ENCODE measurements at regions not wholly inside any gene's neighbourhood (a gene's known extent, or its start where the extent isn't known, plus 50 kb on each side); places are given as distances from the start of the nearest gene placed in this dataset.
"Not testable (repeated sequence)": the region's sequence is repeated elsewhere in the genome, so short reads cannot be mapped to it uniquely, and the experiment has no call there.

- DNase-seq (ENCODE audit: low spot score): not testable (repeated sequence)
These were observed 822.1 kb downstream of the KCNMA1 start for GRCh38 chr10:76815505-76815904.

DNA sequence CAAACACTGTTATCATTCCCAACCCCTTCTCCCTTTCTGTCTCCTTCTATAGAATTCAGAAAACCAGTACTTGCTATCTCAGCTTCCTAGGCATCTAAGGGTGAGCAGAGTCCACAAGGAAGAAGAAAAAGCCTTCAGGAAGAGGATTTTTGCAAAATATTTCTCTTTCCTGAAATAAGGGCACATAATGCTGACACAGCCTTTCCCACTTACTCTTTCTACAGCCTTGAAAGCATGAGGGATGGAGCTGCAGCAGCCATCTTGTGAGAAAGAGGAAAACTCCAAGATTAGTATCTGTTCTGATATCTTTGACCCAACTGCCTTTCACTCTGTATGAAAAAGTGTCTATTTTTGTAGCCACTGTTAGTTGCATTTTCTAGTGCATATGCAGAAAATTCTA, 826.2 kb downstream of the KCNMA1 start:
- no peak for DNase-seq (ENCODE audit: low spot score)

DNA sequence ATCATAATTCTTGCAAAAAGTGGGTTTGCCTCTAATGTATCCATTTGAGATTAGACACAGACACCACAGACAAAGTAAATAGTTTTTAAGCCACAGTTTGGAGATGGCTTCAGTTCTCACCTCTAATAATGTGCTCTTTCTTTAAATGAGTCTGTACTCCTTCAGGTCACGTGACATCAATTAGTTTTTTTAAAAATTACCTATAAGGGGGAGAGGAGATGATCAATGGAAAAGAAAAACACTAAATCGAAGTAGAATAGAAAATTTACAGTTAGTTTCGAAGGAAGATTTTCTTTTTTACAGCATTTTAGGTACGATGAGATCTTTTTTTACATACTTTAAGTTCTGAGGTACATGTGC, 849.2 kb downstream of the KCNMA1 start:
- no peak for DNase-seq (ENCODE audit: low spot score)

DNA sequence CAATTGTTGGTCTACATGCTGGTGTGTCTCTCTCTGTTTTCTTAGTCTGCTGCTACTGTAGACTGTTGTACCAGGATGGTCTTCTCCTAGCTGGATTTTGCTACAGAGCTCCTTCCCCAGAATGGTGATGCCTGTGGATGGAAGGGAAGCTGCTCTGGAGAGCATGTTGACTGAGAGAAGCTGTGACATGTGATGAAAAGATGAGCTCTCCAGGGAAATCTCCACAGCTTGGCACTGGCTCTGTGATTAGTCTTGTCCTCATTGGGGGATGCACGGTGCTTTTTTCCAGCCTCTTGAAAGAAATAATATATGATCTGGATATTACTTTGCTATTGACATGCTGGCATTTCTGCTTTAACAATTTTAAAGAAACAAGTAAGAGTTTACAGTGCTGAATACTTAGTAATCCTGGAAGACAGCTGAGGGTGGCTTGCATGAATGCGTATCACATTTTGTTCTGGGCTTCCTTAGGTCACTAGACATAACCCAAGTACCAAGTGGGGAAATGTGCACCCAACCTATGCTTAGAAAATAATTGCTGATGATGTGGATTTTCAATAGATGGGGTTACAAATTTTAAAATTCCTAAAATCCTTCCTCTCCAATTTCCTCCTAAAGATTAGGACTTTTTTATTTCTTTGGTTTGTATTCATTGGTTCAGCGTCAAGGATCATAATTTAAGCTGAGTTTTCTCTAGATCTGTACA, 849.7 kb downstream of the KCNMA1 start:
- DNase-seq (ENCODE audit: low spot score): no peak

DNA sequence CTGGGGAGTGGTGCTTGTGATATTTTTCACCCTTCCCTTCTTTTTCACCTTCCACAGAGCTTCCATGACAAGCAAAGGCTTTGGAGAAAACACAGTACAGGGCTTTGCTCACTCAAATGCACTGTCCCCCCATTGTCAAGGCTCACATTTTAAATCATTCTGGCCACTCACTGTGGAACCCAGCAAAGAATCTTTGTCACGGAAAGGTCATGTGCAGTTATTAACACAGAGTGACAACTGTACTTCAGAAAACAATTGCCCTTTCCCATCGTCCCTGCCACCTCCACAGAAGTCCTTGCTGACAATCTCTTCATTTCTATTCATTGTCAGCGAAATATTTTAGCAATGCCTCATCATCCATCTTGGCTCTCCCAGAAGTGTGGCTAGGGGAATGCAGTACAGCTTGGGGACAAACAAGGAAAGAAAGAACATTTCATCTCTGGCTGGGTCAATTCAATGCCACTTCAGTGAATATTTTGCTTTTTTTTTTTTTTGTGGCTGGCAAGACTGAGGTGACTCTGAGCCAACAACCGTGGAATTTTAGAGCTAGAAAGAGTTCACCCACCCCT, 851.0 kb downstream of the KCNMA1 start:
- DNase-seq (ENCODE audit: low spot score): no peak

- no peak for DNase-seq (ENCODE audit: low spot score)
These were observed 853.5 kb downstream of the KCNMA1 start for GRCh38 chr10:76784076-76784475.

- DNase-seq (ENCODE audit: low spot score): no peak
These were observed 857.8 kb downstream of the KCNMA1 start for GRCh38 chr10:76779796-76780301.

DNA sequence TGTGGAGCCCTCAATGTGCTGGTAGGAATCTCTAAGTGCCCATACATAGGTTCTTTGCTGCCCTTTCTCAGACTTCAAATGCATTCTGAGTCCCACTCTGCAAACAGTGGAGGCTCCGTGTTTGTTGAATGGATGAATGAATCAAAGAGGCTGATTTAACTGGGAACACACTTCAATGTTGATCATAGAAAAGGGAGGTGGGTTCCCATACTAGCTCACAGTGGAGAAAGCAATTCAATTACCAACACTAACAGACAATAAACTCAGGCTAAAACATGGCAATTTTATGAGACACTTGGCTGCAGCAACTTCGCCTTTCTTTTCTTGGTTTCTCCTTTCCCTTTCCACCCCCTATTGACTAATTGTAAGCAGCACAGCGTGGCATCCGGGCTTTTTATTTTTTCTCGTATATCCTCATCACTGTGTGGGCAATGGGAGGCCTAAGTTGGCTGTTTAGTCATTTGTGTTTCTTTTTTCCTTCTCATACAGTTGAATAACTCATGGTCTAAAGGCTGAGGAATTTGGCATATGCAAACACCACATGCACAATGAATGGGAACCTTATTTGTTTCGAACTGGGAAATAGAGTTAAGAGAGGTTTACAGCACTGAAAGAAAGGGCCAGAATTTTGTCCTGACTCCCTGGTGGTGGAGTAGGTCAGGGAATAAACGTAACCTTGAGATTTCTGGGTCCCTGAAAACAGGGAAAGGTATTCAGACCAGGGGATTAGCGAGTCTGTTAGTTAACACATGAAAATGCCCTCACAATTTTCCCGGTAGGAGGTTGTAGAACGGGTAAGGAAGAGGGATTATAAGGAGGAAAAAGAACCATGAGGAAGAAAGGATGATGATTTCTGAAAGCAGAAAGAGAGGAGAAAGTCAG, 858.5 kb downstream of the KCNMA1 start:
- no peak for DNase-seq (ENCODE audit: low spot score)

DNA sequence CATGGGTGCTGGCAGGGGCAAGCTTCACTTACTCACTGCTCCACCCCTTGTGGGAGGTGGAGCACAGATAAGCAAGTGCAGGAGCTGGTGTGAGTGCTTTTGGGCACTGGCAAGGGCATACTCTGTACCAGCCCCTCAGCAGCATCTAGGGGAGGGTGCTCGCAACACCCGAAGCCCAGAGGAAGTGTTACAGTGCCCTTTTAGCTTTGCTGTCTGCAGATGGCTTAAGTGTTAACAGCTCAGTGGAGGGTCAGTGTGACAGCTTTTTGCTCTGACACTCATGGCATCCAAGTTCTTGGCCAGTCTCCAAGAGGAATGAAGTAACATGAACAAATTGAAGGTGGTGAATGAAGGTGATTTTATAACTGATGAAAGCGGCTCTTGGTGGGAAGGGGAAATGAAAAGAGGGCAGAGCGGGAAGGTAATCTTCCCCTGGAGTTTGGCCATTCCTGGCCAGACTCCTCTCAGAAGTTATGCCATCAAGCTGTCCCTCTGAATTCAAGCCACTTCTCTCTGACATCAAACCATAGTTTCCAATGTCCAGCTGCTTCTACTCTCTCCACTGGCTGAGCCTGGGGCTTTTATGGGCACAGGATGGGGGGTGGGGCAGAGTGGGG, 862.5 kb downstream of the KCNMA1 start:
- no peak for DNase-seq (ENCODE audit: low spot score)

DNA sequence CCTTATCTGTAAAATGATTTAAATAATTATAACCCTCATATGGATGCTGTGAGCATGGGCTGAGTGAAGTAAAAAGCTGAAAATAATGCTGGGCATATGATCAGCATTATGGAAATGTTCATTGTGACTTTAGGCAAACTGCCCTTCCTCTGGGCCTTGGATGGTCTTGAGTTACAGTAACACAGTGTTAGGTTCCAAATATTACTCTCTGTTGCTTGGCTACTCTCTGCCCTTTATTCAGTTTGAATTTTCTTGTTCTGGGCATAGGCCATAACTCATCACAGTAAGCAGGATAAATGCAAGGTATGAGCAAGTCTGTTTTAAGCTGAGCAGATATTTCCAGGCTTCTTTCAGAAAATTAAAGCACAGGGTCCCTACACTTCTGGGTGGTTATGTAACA, 868.0 kb downstream of the KCNMA1 start:
- no peak for DNase-seq (ENCODE audit: low spot score)

DNA sequence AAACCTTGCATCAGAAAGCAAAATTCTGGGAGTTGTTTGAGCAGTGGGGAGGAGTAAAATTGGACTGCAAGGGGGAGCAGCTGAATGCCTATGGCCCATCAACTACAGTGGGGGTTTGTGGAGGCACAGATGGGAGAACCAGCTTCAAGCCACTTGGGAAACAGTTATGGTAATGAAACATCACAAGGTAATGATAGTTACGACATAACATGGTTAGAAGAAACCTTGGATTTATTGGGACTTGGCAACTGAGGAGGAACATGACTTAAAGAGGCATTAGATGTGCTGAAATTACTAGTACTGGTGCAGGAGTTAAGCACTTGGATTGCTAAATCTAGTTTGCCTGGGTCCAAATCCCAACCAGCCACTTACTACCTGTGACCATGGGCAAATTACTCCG, 868.4 kb downstream of the KCNMA1 start:
- no peak for DNase-seq (ENCODE audit: low spot score)

GRCh38 chr10:76766682-76767081, 870.9 kb downstream of the KCNMA1 start:
- DNase-seq (ENCODE audit: low spot score): no peak

DNA sequence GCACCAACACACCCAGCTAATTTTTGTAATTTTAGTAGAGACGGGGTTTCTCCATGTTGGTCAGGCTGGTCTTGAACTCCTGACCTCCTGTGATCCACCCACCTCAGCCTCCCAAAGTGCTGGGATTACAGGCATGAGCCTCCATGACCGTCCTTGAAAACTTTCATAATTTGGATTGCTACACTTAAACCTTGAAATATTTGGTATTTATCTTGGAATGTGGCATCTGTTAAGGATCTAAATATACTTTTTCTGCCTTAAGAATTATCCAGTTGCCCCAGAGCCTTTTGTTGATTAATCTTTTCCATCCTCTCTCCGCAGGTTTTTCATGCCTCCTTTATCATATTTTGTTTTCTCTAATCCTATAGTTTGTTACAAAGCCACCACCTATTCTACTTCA, 872.7 kb downstream of the KCNMA1 start:
- not testable (repeated sequence) for DNase-seq (ENCODE audit: low spot score)

- DNase-seq (ENCODE audit: low spot score): no peak
These were observed 873.4 kb downstream of the KCNMA1 start for GRCh38 chr10:76764177-76764576.

DNA sequence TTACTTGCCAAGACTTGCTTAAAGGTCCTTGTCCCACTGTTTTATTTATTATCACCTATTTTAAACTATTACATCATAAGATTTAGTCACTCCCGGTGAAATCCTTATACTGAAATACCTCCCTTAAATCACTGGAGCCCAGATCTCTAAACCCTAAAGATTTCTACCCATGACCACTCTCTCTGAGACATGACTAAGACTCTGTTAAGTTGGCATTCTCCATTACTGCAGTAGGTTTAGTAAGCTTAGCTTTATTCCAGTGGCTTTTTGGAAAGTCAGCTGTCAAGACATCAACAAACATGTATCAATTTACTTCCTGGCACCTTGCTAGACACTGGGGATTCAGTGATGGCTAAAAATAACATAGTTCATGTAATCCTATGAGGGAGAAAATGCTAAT, 874.2 kb downstream of the KCNMA1 start:
- DNase-seq (ENCODE audit: low spot score): no peak

DNA sequence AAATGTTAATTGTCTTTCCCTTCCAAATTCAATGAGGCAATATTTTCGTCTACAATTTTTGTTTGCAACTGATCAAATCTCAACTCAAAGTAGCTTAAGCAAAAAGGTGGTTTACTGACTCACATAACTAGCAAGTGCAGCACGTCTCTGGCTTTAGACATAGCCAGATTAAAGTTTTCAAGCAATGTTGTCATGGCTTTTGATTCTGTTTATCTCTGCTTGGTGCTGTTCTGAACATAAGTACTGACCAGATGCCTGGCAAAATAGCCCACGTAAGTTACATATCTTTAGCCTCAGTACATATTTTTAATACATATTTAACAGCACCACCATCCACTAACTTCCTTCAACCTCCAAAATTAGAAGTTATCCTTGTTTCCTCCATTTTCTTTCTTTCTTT, 877.9 kb downstream of the KCNMA1 start:
- no peak for DNase-seq (ENCODE audit: low spot score)

DNA sequence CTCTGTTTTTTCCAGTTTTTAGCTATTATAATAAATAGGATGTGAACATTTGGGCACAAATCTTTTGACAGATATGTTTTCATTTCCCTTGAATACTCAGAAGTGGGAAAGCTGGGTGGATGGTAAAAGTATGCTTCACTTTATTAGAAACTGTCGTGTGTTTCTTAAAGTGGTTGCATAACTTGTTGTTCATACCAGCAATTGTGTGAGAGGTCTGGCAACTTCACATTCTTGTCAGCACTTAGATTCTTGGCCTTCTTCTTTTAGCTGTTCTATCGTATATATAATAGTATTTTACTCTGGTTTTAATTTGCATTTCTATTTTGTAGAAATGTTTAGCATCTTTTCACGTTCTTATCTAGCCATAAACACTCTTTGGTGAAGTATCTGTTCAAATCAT, 894.4 kb downstream of the KCNMA1 start:
- no peak for DNase-seq (ENCODE audit: low spot score)

DNA sequence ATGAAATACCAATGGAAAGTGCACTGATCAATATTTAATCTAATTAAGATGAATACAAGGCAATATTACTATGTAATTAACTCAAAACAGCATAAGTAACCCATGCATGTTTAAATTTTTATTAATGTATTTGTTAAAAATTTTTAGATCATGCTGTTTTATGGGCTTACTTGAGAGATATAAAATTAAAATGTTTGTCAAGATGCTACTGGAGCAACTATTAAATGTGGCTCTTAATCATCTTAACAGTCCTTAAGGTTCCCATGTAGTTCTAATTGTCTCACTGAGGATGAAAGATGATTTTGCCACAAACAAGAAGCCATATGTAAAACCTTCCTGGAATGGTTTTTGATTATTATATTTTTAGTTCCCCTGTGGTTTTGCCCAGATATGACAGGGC, 897.1 kb downstream of the KCNMA1 start:
- DNase-seq (ENCODE audit: low spot score): no peak

- no peak for DNase-seq (ENCODE audit: low spot score)
These were observed 898.6 kb downstream of the KCNMA1 start for GRCh38 chr10:76738991-76739390.

DNA sequence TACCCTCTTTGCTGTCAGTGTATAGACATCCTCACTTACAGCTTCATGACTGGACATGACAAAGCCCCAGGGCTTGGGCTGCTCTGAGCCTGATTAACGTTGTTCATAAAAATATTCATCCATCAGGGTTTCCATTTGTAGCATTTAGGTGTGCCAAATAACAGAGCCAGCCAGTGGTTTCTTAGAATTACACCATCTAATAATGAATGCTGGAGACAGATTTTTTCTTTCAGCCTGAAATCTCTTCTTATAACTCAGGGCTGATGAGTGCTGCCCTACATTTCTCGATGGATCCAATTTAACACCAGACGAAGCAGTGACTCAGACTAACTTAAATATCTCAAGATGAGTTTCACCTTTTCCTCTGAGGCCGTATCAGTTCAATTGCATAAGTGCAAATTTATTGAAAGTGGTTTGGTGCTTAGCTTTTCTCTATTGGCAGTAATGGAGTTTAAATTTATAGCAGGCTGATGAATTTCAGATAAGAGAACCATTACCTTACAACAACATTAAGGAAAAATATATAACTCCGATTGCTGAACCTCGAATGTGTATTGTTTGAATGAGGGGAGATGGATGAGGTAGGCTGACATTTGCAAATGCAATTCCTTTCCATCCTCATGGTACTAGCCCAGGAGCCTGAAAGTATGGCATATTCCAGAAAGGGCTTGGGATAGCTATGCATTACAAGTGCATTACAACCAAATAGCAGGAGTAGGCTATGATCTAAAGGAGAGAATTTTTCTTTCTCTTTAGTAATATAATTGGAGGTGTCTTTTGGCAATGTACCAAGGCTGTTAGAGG, 900.6 kb downstream of the KCNMA1 start:
- no peak for DNase-seq (ENCODE audit: low spot score)

- DNase-seq (ENCODE audit: low spot score): no peak
These were observed 901.2 kb downstream of the KCNMA1 start for GRCh38 chr10:76736392-76736791.

DNA sequence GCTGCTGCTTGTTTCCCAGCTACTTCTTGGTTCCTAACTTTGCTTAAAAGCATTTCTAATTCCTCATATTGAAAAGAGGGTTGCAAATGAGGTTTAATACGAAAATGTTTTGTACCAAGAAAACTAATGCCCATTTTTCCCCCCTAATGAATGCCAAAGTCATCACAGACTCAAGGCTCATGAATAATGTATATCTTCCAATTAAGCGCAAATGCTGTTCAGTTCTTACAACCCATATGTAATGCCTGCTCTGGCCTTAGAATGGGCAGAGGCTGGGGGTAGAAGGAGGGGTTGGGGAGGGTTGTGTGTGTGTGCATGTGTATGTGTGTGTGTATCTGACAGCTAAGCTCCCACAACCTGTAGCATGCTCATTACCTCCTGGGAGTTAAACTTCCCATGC, 901.7 kb downstream of the KCNMA1 start:
- DNase-seq (ENCODE audit: low spot score): no peak

All from H4 (cell line).